ENCODE measurements at regions not wholly inside any gene's neighbourhood (a gene's known extent, or its start where the extent isn't known, plus 50 kb on each side); places are given as distances from the start of the nearest gene placed in this dataset.

DNA sequence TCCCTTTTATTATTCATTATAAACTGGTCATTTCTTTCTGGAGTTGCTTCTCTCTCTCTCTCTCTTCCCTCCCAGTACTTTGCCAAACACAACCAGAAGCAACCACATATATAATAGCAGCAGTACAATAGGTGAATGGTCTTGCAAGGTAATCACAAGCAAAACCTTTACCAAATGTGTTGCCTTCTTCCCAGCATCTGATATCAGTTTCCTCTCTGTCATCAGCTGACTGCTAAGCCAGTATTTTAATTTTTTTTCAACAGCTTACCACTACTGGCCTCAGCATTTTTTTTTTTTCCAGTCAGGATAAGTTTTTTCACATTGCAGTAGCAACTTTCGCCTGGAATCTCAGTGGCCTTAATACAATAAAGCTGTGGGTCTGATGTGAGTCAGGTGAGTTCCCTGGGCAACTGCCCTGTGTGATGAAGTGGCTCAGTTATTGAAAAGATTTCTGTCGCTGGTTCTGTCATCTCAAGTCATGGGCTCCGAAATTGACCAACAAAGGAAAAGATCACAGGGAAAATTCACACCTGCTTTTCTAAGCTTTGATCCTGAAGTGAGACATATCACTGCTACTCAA lies 282.5 kb upstream of the AMIGO2 start:
- 92% methylated on average over 3 of the region's 3 CpGs for WGBS
- Histone ChIP-seq H3K9ac (ENCODE audit: low read depth in 1 of 2, low read length in 2 of 2) (no peak overlapping the region), H3K27ac (ENCODE audit: low read depth in 1 of 2, low read length in 2 of 2) (no peak overlapping the region), H3K4me1 (ENCODE audit: control insufficient read depth in 4 of 4, insufficient read depth in 4 of 4, low read length in 3 of 4) (peaks cover 0 to 2% (median 0%) of the 10 kb centered on the region in 4 donors), H3K4me3 (ENCODE audit: low read depth in 1 of 3, low read length in 3 of 3) (no peak overlapping the region), H3K27me3 (ENCODE audit: control insufficient read depth in 4 of 4, insufficient read depth in 4 of 4, low read length in 3 of 4) (no peaks in the 10 kb centered on the region), H3K9me3 (ENCODE audit: control insufficient read depth in 4 of 4, low read length in 3 of 4) (no peaks in the 10 kb centered on the region), H3K36me3 (ENCODE audit: control insufficient read depth in 4 of 4, insufficient read depth in 3 of 4, low read depth in 1 of 4, low read length in 3 of 4) (no peaks in the 10 kb centered on the region)
- TF ChIP-seq ATF3 (IDR thresholded peaks at IDR 0.05): no peak
- no peak for DNase-seq (ENCODE audit: low spot score)

GRCh38 chr12:47361389-47362021 lies 281.7 kb upstream of the AMIGO2 start:
- Histone ChIP-seq H3K4me3 (ENCODE audit: low read depth in 1 of 3, low read length in 3 of 3) (no peak overlapping the region), H3K36me3 (ENCODE audit: control insufficient read depth in 4 of 4, insufficient read depth in 3 of 4, low read depth in 1 of 4, low read length in 3 of 4) (no peaks in the 10 kb centered on the region), H3K9me3 (ENCODE audit: control insufficient read depth in 4 of 4, low read length in 3 of 4) (no peaks in the 10 kb centered on the region), H3K27me3 (ENCODE audit: control insufficient read depth in 4 of 4, insufficient read depth in 4 of 4, low read length in 3 of 4) (no peaks in the 10 kb centered on the region), H3K27ac (ENCODE audit: low read depth in 1 of 2, low read length in 2 of 2) (peak overlapping the region; percentile 27 to 45), H3K9ac (ENCODE audit: low read depth in 1 of 2, low read length in 2 of 2) (no peak overlapping the region), H3K4me1 (ENCODE audit: control insufficient read depth in 4 of 4, insufficient read depth in 4 of 4, low read length in 3 of 4) (peaks cover 0 to 2% (median 0%) of the 10 kb centered on the region in 4 donors)
- WGBS: 79% methylated on average over 7 of the region's 7 CpGs
- no peak for DNase-seq (ENCODE audit: low spot score)
- TF ChIP-seq, protein P1, sequence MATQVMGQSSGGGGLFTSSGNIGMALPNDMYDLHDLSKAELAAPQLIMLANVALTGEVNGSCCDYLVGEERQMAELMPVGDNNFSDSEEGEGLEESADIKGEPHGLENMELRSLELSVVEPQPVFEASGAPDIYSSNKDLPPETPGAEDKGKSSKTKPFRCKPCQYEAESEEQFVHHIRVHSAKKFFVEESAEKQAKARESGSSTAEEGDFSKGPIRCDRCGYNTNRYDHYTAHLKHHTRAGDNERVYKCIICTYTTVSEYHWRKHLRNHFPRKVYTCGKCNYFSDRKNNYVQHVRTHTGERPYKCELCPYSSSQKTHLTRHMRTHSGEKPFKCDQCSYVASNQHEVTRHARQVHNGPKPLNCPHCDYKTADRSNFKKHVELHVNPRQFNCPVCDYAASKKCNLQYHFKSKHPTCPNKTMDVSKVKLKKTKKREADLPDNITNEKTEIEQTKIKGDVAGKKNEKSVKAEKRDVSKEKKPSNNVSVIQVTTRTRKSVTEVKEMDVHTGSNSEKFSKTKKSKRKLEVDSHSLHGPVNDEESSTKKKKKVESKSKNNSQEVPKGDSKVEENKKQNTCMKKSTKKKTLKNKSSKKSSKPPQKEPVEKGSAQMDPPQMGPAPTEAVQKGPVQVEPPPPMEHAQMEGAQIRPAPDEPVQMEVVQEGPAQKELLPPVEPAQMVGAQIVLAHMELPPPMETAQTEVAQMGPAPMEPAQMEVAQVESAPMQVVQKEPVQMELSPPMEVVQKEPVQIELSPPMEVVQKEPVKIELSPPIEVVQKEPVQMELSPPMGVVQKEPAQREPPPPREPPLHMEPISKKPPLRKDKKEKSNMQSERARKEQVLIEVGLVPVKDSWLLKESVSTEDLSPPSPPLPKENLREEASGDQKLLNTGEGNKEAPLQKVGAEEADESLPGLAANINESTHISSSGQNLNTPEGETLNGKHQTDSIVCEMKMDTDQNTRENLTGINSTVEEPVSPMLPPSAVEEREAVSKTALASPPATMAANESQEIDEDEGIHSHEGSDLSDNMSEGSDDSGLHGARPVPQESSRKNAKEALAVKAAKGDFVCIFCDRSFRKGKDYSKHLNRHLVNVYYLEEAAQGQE (IDR thresholded peaks at IDR 0.05): peak; percentile 37
- TF ChIP-seq RAD21 (IDR thresholded peaks at IDR 0.05) (peak in 1 of 2 donors; percentile 57), EGR1 (IDR thresholded peaks at IDR 0.05; ENCODE audit: low read depth in 2 of 2) (no peak)

DNA sequence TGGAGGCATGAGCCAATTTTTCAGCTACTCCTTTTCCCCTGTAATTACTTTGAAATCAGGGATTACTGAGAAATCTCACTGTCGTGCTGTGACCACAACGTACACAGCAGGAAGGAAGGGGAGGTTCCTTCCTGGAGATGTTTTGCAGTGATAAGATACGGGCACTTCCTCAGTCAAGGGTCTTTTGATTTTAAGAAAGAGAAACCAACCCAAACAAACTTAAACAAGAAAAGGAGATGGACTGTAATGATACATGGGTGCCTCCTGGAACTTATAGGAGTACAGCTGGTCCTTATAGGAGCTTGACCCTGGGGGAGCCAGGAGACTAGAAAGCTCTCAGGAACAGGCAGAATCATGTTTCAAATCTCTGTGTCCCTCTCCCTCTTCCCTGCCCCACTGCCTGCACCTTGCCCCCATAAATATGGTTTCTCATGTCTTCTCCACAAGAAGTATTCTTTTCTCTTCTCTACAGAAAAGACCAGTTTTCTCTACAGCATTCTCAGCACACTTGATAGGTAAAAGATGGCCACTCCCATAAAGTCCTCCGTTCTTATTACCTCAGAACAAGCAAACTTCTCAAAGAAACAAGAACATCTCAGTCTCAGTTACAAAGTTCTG lies 281.1 kb upstream of the AMIGO2 start:
- H3K27ac ChIP-seq (ENCODE audit: low read depth in 1 of 2, low read length in 2 of 2): peak overlapping the region; percentile 27 to 45
- no peaks in the 10 kb centered on the region for H3K36me3 ChIP-seq (ENCODE audit: control insufficient read depth in 4 of 4, insufficient read depth in 3 of 4, low read depth in 1 of 4, low read length in 3 of 4)
- peaks cover 0 to 2% (median 0%) of the 10 kb centered on the region in 4 donors for H3K4me1 ChIP-seq (ENCODE audit: control insufficient read depth in 4 of 4, insufficient read depth in 4 of 4, low read length in 3 of 4)
- WGBS: 62% methylated on average over 4 of the region's 4 CpGs
- DNase-seq (ENCODE audit: low spot score): no peak
- no peaks in the 10 kb centered on the region for H3K9me3 ChIP-seq (ENCODE audit: control insufficient read depth in 4 of 4, low read length in 3 of 4)
- H3K27me3 ChIP-seq (ENCODE audit: control insufficient read depth in 4 of 4, insufficient read depth in 4 of 4, low read length in 3 of 4): no peaks in the 10 kb centered on the region
- no peak overlapping the region for H3K4me3 ChIP-seq (ENCODE audit: low read depth in 1 of 3, low read length in 3 of 3)
- H3K9ac ChIP-seq (ENCODE audit: low read depth in 1 of 2, low read length in 2 of 2): no peak overlapping the region
- TF ChIP-seq JUND (IDR thresholded peaks at IDR 0.05): no peak
- TF ChIP-seq ZBTB33 (IDR thresholded peaks at IDR 0.05): no peak
- no peak for TF ChIP-seq GABPA (IDR thresholded peaks at IDR 0.05 in 1 of 2, conservative IDR thresholded peaks at IDR 0.05 in 1 of 2)
- TF ChIP-seq NR2F2 (IDR thresholded peaks at IDR 0.05): no peak
- TF ChIP-seq FOXA2 (IDR thresholded peaks at IDR 0.05): no peak
- TF ChIP-seq CTCF (IDR thresholded peaks at IDR 0.05; ENCODE audit: low read depth, low read length, missing input control): no peak
- TF ChIP-seq ATF3 (IDR thresholded peaks at IDR 0.05): no peak
- no peak for TF ChIP-seq TAF1 (conservative IDR thresholded peaks at IDR 0.05)
- no peak for TF ChIP-seq YY1 (IDR thresholded peaks at IDR 0.05)
- no peak for TF ChIP-seq HNF4A (conservative IDR thresholded peaks at IDR 0.05)
- TF ChIP-seq RAD21 (IDR thresholded peaks at IDR 0.05): no peak
- no peak for TF ChIP-seq FOXA1 (IDR thresholded peaks at IDR 0.05)
